ENCODE measurements at regions not wholly inside any gene's neighbourhood (a gene's known extent, or its start where the extent isn't known, plus 50 kb on each side); places are given as distances from the start of the nearest gene placed in this dataset.

DNA sequence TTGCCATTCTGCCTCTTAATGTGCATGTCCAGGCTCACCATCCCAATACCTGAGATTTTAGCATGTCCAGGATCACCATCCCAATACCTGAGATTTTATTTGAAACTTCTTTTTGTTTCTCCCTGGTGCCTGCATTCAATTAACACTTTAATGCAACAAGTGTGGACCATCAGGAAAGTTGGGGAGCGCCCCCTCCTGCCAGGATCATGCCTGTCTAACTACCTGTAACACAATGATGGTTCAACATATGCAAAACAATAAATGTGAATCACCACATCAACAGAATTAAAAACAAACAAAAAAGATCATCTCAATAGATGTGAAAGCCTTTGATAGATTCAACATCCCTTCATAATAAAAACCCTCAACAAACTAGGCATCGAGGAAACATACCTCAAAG lies 1359.5 kb upstream of the DIAPH2 start:
- TF ChIP-seq CTCF (IDR thresholded peaks at IDR 0.05) (no peak), POLR2A (IDR thresholded peaks at IDR 0.05) (no peak)
